GM23248 (cell line): ENCODE measurements at regions not wholly inside any gene's neighbourhood (a gene's known extent, or its start where the extent isn't known, plus 50 kb on each side); places are given as distances from the start of the nearest gene placed in this dataset.

Source experiments
- EZH2 ChIP-seq: fragments of 200-600 bp; sonication (generic); IDR thresholded peaks from 2 replicates; pipeline ENCODE4 v1.6.1; 2018; ENCODE audit warnings: antibody characterized with exemption, mild to moderate bottlenecking; ENCODE audit not compliant: insufficient read depth, poor library complexity, severe bottlenecking
- EZH2phosphoT487 ChIP-seq: fragments of 200-600 bp; sonication (generic); IDR thresholded peaks from 2 replicates; pipeline ENCODE4 v1.6.1; 2018; ENCODE audit warnings: antibody characterized with exemption, moderate library complexity, mild to moderate bottlenecking, low read depth; ENCODE audit not compliant: insufficient read depth

DNA sequence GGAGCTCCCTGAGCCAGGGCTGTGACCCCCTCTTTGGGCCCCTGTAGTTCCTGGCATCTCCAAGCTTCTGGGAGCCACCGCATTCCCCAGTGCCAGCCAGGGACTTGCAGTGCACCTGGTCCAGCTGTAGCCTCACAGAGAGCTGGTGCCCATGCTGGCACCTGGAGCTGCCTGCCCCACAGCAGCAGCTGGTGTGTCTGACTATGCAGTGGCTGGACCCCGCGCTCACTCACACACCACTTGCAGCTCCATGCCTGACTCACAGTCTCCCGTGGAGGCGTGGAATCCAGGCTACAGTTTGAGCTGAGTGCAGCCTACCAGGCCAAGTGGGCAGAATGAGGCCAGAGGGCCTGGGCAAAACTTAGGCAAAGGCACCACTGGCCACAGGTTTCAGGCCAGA, 102.2 kb upstream of the NAMPT start:
- TF ChIP-seq EZH2 (no peak), EZH2phosphoT487 (no peak)
